Mesodermal cell (in vitro differentiated cells): ENCODE measurements at regions not wholly inside any gene's neighbourhood (a gene's known extent, or its start where the extent isn't known, plus 50 kb on each side); places are given as distances from the start of the nearest gene placed in this dataset.
"Not testable (repeated sequence)": the region's sequence is repeated elsewhere in the genome, so short reads cannot be mapped to it uniquely, and the experiment has no call there.

Experiments
- H3K27ac ChIP-seq: 2 replicates; pipeline ENCODE4 v1.7.0; 2013; ENCODE audit warnings: mild to moderate bottlenecking, low read depth, low read length, moderate library complexity; ENCODE audit not compliant: severe bottlenecking
- H3K36me3 ChIP-seq: 2 replicates; pipeline ENCODE4 v1.7.1; 2013; ENCODE audit warnings: mild to moderate bottlenecking, low read length, moderate library complexity; ENCODE audit not compliant: control insufficient read depth, insufficient read depth
- H3K4me1 ChIP-seq: one replicate; pipeline ENCODE4 v1.7.1; 2013; ENCODE audit warnings: mild to moderate bottlenecking, low read length; ENCODE audit not compliant: insufficient read depth, control insufficient read depth, poor library complexity, severe bottlenecking
- H3K4me3 ChIP-seq: 2 replicates; pipeline ENCODE4 v1.7.0; 2013; ENCODE audit warnings: low read length, control low read depth, mild to moderate bottlenecking; ENCODE audit not compliant: insufficient read depth, poor library complexity, severe bottlenecking; ENCODE audit errors: extremely low read depth
- H3K9me3 ChIP-seq: 2 replicates; pipeline ENCODE4 v1.7.1; 2013; ENCODE audit warnings: mild to moderate bottlenecking, low read length, moderate library complexity; ENCODE audit not compliant: control insufficient read depth
- WGBS, 2 experiments: methylation state at CpG; one replicate each; pipeline ENCODE4 v1.1.5; 2013; ENCODE audit warnings: missing lambda C conversion rate in 2 of 2; ENCODE audit not compliant: insufficient coverage in 2 of 2; 5-methylcytosine and 5-hydroxymethylcytosine counted together

- H3K9me3 ChIP-seq, H3K4me1 ChIP-seq, H3K4me3 ChIP-seq, H3K36me3 ChIP-seq, H3K27ac ChIP-seq: not testable (repeated sequence)
- 82 to 93% methylated on average over 3 to 4 of the region's 4 CpGs for WGBS, 2 experiments
These were observed 407.2 kb downstream of the PSAT1 start for GRCh38 chr9:78704153-78704552.

GRCh38 chr9:78707080-78707479, 410.2 kb downstream of the PSAT1 start:
- Histone ChIP-seq H3K4me1 (peaks cover 6% of the 10 kb centered on the region), H3K36me3 (no peaks in the 10 kb centered on the region), H3K9me3 (no peaks in the 10 kb centered on the region), H3K27ac (peak overlapping the region; percentile 67), H3K4me3 (no peak overlapping the region)
- no CpG with 5 or more reads among the region's 3 CpGs for WGBS, 2 experiments

GRCh38 chr9:78707481-78707991, 410.6 kb downstream of the PSAT1 start:
- Histone ChIP-seq H3K9me3 (no peaks in the 10 kb centered on the region), H3K36me3 (no peaks in the 10 kb centered on the region), H3K4me3 (no peak overlapping the region), H3K27ac (peak overlapping the region; percentile 67), H3K4me1 (peaks cover 6% of the 10 kb centered on the region)
- 100% methylated on average over 1 of the region's 1 CpG; no CpG with 5 or more reads in 1 of the 2 experiments for WGBS, 2 experiments

GRCh38 chr9:78712903-78713613, 416.1 kb downstream of the PSAT1 start:
- H3K27ac ChIP-seq: peak overlapping the region; percentile 75
- no peaks in the 10 kb centered on the region for H3K9me3 ChIP-seq
- peaks cover 24% of the 10 kb centered on the region for H3K4me1 ChIP-seq
- 75 to 83% methylated on average over 1 of the region's 4 CpGs for WGBS, 2 experiments
- H3K36me3 ChIP-seq: no peaks in the 10 kb centered on the region
- H3K4me3 ChIP-seq: no peak overlapping the region

GRCh38 chr9:78713614-78714405, 416.9 kb downstream of the PSAT1 start:
- H3K9me3 ChIP-seq: no peaks in the 10 kb centered on the region
- no peaks in the 10 kb centered on the region for H3K36me3 ChIP-seq
- WGBS, 2 experiments: 67 to 70% methylated on average over 1 to 4 of the region's 5 CpGs
- peak overlapping the region; percentile 75 for H3K27ac ChIP-seq
- H3K4me1 ChIP-seq: peaks cover 24% of the 10 kb centered on the region
- no peak overlapping the region for H3K4me3 ChIP-seq

GRCh38 chr9:78714576-78714975, 417.7 kb downstream of the PSAT1 start:
- WGBS, 2 experiments: no CpG with 5 or more reads among the region's 2 CpGs
- H3K27ac ChIP-seq: peak overlapping the region; percentile 75
- H3K36me3 ChIP-seq: no peaks in the 10 kb centered on the region
- peaks cover 24% of the 10 kb centered on the region for H3K4me1 ChIP-seq
- no peaks in the 10 kb centered on the region for H3K9me3 ChIP-seq
- H3K4me3 ChIP-seq: no peak overlapping the region

- 96% methylated on average over 3 of the region's 4 CpGs; no CpG with 5 or more reads in 1 of the 2 experiments for WGBS, 2 experiments
- not testable (repeated sequence) for H3K4me3 ChIP-seq, H3K27ac ChIP-seq, H3K36me3 ChIP-seq, H3K9me3 ChIP-seq
- peaks cover 10% of the 10 kb centered on the region for H3K4me1 ChIP-seq
These were observed 422.1 kb downstream of the PSAT1 start for GRCh38 chr9:78719029-78719428.

GRCh38 chr9:78724896-78725295, 428.0 kb downstream of the PSAT1 start:
- Histone ChIP-seq H3K9me3 (peaks cover 11% of the 10 kb centered on the region), H3K4me1 (no peaks in the 10 kb centered on the region), H3K27ac (no peak overlapping the region), H3K4me3 (no peak overlapping the region), H3K36me3 (no peaks in the 10 kb centered on the region)
- WGBS, 2 experiments: no CpG with 5 or more reads among the region's 2 CpGs

GRCh38 chr9:78725503-78725902, 428.6 kb downstream of the PSAT1 start:
- no CpG with 5 or more reads among the region's 1 CpG for WGBS, 2 experiments
- Histone ChIP-seq H3K4me3 (no peak overlapping the region), H3K9me3 (peaks cover 11% of the 10 kb centered on the region), H3K4me1 (no peaks in the 10 kb centered on the region), H3K27ac (no peak overlapping the region), H3K36me3 (no peaks in the 10 kb centered on the region)

- Histone ChIP-seq H3K4me3 (no peak overlapping the region), H3K27ac (no peak overlapping the region), H3K36me3 (no peaks in the 10 kb centered on the region), H3K9me3 (no peaks in the 10 kb centered on the region), H3K4me1 (no peaks in the 10 kb centered on the region)
- WGBS, 2 experiments: 95 to 100% methylated on average over 1 to 3 of the region's 5 CpGs
These were observed 448.4 kb downstream of the PSAT1 start for GRCh38 chr9:78745331-78745730.

GRCh38 chr9:78746010-78746409, 449.1 kb downstream of the PSAT1 start:
- no peak overlapping the region for H3K4me3 ChIP-seq
- no peaks in the 10 kb centered on the region for H3K36me3 ChIP-seq
- H3K9me3 ChIP-seq: no peaks in the 10 kb centered on the region
- H3K27ac ChIP-seq: no peak overlapping the region
- H3K4me1 ChIP-seq: no peaks in the 10 kb centered on the region
- 88 to 100% methylated on average over 1 of the region's 3 CpGs for WGBS, 2 experiments
